Occipital lobe (tissue), 1 donor: ENCODE measurements at regions not wholly inside any gene's neighbourhood (a gene's known extent, or its start where the extent isn't known, plus 50 kb on each side); places are given as distances from the start of the nearest gene placed in this dataset.

Source experiments
- DNase-seq: peaks from one replicate; lab custom pipeline; 2025; lab: John Stamatoyannopoulos, UW

GRCh38 chr3:64464955-64465354 lies 222.8 kb downstream of the ADAMTS9 start:
- no peak for DNase-seq

- DNase-seq, result no peak
Observed at GRCh38 chr3:64463981-64464380, 223.8 kb downstream of the ADAMTS9 start.

DNA sequence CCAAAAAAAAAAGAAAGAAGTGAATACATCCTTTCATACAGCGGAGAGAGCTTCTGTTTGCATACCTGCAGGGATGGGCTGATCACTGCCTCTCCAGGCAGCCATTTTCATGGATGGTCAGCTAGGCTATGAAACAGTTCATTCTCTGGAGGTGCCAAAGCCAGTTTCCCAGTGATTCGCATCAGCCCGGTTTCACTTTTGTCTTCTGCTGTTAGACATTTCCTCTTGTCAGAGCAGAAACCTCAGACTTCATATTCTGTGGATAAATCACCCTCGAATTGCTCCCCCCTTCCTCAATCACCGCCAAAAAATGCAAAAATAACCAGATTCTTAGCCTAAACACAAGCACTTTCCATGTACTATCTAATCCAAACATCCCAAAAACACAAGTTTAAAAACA lies 225.6 kb downstream of the ADAMTS9 start:
- DNase-seq, result no peak

- no peak for DNase-seq
Observed at GRCh38 chr3:64460877-64461276, 226.9 kb downstream of the ADAMTS9 start.

DNA sequence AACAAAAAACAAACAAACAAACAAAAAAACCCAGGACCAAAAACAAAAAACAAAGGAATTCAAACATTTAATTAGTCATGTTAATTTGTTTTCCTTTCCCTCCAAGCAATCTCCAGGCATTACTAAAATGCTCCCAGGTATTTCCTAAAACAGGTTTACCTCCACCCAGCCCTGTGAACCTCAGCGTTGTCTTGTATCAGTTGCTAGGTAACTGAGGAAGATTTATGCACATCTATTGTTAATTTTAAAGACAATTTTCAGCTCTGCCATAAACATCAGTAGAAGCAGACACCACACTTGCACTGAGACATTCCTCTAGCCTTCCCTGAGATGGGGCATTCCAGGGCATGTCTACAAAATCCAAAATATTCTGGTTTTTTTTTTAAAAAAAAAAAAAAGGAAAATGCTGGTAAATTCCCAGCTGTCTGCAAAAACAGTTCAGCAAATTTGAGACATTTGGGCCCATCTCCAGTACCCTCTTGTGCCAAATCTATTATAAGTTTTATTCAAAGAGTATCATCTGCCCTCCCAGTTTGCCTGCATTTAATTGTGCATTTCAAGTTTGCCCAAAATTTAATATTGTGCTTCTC lies 227.6 kb downstream of the ADAMTS9 start:
- no peak for DNase-seq

DNA sequence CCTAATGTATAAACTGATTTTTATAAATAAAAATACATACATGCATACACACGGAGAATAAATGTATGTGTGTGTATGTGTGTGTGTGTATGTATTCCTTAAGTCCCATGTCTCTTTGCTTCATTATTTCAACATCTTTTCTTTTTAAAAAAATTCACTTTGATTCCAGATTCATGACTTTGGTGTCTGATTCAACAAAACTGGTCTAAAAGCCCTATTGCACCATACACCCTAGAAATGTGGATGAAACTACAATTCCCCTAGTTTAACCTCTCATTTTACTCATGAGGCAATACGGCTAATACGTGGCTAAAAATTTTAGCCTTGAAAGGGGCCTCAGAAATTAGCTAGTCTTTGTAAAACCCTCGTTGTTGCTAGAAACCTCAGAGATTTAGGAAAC lies 228.1 kb downstream of the ADAMTS9 start:
- no peak for DNase-seq

DNA sequence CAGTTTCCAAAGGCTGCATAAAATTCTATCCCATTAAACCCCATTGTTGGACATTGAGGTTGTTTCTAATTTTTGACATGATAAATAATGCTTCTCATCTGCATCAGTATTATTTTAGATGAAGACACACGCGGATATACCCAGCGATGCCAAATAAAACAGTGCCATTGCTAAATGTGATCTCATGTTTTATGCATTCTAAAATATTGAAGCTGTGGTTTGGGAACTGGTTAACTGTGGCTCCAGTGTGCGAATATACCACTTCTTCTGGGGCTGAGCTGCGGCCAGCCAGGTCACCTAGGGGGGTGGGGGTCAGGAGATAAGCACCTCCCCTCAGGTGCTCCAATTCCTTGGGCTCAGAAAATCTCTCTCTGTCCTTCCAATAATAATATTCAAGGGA lies 230.0 kb downstream of the ADAMTS9 start:
- no peak for DNase-seq

DNA sequence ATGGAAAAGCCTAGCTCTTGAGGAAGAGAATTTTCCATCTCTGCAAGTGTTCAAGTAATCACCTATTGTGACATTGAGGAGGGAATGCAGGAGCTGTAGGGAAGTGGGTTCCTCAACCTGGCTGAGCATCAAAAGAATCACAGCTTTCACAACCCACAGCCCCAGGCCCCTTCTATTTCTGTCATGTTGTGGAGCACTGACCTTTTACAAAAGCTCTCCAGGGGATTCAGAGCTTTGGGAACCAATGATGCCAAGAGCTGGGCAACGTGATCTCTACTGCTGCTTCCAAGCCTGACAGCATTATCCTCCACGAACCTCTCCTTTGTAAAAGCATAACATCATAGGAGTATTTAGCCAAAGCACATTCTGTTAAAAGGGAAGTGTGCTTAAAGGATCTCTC lies 231.1 kb downstream of the ADAMTS9 start:
- DNase-seq, result no peak

DNA sequence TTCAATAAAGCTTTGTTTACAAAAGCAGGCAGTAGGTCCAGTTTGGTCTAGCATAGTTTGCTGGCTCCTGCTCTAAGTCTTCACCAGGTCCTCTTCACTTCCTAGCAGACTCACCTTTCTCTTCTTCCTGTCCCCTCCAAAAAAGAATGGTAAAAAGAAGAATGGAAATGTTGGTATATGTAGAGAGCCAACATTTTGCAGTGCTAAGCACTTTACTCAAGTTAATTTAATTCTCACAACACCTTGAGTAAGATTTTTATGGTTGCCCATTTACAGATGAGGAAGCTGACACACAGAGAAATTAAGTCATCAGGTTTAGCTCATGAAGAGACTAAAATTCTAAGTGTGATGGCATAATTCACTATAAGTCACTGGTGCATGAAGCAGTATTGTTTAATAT lies 230.1 kb upstream of the PRICKLE2 start:
- DNase-seq, result no peak

DNA sequence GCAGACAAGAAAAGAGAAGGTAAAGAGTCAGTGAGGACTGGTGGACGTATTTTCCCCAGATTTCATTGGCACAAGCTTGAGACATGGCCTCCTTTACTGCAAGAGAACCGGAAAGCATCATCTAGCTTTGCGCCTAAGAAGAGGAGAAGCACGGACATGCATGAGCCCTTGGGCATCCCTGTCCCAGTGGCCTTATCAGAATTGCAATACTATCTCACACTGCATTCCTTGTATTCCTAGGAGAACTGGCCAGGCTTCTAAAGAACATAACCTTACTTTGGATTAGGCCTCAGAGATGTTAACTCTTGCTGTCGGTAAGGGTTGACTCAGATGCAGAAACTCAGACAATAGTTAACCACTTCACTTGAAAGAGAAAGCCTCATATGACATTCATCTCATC lies 229.5 kb upstream of the PRICKLE2 start:
- DNase-seq, result no peak

DNA sequence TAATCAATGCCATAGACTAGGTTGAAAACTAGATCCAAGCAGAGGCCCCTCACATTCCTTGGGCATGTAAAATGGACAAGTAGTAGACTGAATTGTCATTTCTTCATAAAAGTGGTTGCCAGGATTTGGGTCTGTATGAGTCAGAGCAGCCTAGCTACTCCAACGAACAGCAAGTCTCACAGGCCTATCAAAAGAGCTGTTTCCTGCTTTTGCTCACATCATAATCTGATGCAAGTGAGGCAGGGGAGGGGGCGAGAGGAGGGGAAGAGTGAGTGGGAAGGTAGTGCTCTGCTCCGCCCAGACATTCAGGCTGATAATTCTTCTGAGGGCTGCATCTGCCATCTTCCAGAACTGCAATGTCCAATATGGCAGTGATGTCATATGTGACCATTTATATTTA lies 228.9 kb upstream of the PRICKLE2 start:
- no peak for DNase-seq

- DNase-seq, result no peak
Observed at GRCh38 chr3:64451283-64452012, 226.2 kb upstream of the PRICKLE2 start.

DNA sequence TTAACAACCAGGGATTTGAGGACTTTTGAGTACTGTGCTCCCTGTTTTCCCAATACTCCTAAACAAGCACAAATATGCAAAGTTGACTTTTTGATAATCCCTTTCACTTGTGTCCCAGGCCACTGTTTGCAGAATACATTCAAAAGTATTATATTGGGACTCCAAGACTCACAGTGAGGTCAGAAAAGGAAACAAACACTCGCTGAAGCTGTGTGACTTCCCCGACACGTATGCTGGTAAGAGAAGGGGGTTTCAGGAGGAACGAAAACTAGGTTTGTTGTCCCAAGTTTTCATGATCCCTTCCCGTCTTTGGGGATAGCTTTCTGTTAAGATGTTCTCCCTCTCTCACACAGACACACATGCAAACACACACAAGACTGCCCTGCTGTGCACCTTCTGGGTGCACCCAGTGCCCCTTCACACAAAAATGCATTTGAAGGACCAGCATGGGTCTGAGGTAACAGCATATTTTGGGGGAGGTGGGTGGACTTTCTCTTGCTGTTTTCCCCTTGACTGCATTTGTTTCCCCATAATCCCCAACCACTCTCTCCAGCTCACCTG lies 225.2 kb upstream of the PRICKLE2 start:
- DNase-seq, result no peak

GRCh38 chr3:64449026-64449425 lies 223.8 kb upstream of the PRICKLE2 start:
- DNase-seq, result no peak

DNA sequence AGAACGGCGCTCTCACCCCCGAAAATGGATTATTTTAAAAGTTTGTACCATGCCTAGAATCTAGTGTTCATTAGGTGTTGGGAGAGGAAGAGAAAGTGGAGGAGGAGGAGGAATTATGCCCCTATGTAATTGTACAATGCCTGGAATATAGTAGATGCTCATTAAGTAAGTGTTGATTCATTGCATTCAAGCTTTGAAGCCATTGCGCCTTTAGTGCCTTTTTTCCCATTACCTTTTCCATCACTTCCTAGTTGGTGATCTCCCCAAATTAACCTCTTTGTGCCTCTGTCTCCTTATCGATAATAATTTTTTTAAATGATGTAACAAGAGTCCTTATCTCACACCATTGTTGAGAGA lies 220.7 kb upstream of the PRICKLE2 start:
- DNase-seq, result no peak

DNA sequence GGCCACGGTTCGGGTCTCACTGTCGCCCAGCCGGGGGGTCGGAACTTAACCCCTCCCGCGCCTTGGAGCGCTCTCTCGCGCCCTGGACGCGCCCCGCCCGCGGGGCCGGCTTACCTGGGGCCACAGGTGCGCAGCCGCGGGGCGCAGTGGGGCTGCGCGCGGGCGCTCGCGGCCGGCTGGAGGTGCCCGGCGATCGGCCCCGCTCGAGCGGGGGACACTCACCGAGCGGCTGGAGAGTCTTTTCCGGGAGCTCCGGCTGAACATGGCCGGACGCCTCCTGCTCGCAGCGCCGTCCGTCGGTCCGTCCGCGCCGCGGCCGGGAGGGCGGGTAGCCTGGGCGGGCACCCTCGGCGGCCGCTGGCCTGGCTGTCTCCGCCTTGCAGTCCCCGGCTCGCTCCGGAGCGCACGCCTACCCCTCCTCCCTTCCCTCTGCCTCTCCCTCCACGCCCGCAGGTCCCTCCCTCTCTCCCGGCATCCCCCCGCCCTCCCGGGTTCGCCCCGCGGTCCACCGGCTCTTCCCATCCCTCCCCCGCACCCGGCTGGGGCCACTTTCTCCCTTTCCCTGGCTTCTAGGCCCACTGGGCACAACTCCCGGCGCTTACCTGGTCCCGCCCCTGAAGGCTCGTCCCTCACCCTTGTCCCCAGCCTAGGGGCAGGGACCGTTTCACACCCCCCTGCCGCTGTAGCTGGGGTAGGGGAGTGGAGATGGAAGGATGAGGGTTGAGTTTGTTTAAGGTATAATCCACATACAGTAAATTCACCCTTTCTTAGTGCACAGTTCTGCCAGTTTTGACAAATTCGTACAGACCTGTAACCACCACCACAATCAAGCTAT lies 220.1 kb upstream of the PRICKLE2 start:
- DNase-seq, result no peak

DNA sequence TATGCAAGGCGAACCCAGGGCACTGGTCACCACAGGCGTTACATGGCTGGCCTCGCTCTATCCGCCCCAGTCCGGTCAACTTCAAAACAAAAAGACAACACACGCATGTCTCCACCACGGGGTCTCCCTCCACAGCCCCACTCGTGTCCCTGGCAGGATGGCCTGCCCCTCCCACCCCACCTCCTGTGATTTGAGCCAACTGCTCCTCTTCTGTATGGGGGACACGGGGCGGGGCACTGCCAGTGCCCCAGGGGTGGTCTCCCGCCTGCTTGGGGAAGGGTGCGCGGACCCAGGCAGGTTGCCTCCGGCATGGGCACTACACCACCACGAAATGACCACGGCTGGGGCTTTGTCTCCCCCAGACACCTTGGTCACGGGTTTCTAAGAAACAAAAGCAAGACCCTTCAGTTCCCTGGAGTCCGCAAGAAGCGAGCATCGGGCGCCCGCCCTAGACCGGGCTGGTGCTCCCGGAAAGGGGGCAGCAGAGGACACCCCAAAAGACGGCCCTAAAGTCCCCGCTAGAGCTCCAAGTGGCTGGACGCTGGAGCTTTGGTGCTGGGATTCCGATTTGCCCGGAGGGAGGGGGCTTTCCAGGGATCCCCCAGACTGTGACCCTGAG lies 219.3 kb upstream of the PRICKLE2 start:
- DNase-seq, result no peak

DNA sequence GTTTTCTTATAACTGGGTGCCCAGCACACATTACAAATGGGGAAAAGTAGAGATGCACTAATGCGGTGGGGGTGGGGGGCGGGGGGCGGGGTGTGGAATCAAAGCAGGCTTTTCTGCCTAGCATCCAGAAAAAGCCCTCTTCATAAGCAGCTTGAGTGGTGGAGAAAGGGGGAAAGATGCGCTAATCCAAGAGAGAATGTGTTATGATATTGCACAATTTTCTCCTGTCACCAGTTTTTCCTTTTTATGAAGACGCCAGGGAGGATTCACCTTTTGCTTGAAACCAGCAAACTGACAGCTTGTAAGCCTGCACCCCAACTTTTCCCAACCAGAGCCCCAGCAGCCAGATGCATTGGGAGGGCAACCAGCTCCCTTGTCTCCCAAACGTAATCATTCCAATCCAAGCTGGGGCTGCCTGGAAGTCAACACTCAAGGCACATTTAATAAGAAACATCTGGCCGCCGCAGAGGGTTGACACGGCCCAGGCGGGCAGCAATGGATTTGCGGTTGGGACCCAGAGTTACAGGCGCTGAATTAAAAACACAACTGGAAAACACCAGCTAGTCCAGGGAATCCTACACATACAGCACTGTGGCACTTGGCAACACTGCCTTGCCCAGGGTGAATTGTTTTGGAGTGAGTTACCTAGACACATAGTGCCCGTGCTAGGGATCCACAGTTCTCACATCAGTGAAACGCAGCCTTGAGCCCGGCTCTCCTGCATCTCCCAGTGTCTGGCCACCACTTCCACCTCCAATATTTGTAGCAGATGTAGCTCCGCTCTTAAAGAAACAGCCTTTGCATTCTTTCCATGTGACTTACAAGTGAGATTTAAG lies 218.5 kb upstream of the PRICKLE2 start:
- no peak for DNase-seq

DNA sequence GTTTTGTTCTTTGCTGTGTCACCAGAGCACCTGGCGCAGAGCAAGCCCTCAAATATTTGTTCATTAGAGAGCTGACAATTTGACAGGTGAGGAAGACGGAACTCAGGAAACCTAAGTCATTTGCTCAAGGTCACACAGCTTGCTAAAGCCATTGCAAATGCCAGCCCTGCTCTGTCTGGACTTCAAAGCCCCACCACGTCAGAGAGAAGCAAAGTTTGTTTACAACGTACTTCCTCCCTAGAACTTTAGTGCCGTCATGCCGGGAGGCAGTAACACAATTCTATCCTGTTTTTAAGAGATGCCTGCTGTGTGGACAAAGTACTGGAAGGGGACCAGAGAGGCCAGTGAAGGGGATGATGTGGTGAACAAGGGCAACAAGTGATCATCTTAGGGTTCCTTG lies 216.6 kb upstream of the PRICKLE2 start:
- no peak for DNase-seq

DNA sequence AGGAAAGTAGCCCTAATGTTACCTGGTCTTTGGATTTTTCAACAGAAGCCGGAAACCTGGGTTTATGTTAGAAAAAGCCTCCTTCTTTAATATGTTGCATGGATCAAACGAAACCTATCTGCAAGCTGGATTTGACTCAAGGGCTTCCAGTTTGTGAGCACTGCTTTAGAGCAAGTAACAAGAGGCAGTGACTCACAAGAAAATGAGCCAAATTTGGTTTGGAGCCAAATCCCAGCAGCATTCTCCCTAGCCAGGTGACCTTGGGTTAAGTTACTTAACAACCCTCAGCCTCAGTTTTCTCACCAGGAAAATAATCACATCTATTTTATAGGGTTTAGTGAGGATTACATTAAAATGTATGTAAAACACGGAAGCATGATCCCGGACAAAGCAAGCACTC lies 215.2 kb upstream of the PRICKLE2 start:
- no peak for DNase-seq

- no peak for DNase-seq
Observed at GRCh38 chr3:64438812-64439211, 213.5 kb upstream of the PRICKLE2 start.
